Retinal pigment epithelial cell (primary cell): ENCODE measurements at regions not wholly inside any gene's neighbourhood (a gene's known extent, or its start where the extent isn't known, plus 50 kb on each side); places are given as distances from the start of the nearest gene placed in this dataset.

Experiments
- DNase-seq: peaks from one replicate; pipeline ENCODE4 v3.0.0-alpha.2; 2010; ENCODE audit warnings: low read depth
- H3K4me3 ChIP-seq: 2 replicates; pipeline ENCODE4 v1.5.1; 2011; ENCODE audit warnings: mild to moderate bottlenecking, low read length, control low read depth, moderate library complexity
- TF ChIP-seq, protein P1 (sequence below): conservative IDR thresholded peaks from 2 replicates; pipeline ENCODE4 v1.5.1; 2011; ENCODE audit warnings: low read depth, low read length, control low read depth, inconsistent platforms

DNA sequence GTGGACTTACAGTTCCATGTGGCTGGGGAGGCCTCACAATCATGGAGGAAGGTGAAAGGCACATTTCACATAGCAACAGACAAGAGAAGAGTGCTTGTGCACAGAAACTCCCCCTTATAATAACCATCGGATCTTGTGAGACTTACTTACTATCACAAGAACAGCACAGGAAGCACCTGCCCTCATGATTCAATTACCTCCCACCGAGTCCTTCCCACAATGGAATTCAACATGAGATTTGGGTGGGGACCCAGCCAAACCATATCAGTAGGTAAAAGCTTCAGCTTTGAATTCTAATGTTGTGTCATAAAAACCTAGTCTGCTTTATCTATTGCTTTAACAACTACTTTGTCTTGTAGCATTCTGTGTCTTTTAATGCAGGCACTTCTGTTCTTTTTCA is 140.4 kb upstream of the PIK3C3 start:
- TF ChIP-seq, protein P1, sequence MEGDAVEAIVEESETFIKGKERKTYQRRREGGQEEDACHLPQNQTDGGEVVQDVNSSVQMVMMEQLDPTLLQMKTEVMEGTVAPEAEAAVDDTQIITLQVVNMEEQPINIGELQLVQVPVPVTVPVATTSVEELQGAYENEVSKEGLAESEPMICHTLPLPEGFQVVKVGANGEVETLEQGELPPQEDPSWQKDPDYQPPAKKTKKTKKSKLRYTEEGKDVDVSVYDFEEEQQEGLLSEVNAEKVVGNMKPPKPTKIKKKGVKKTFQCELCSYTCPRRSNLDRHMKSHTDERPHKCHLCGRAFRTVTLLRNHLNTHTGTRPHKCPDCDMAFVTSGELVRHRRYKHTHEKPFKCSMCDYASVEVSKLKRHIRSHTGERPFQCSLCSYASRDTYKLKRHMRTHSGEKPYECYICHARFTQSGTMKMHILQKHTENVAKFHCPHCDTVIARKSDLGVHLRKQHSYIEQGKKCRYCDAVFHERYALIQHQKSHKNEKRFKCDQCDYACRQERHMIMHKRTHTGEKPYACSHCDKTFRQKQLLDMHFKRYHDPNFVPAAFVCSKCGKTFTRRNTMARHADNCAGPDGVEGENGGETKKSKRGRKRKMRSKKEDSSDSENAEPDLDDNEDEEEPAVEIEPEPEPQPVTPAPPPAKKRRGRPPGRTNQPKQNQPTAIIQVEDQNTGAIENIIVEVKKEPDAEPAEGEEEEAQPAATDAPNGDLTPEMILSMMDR: no peak
- H3K4me3 ChIP-seq: no peak overlapping the region
- no peak for DNase-seq

DNA sequence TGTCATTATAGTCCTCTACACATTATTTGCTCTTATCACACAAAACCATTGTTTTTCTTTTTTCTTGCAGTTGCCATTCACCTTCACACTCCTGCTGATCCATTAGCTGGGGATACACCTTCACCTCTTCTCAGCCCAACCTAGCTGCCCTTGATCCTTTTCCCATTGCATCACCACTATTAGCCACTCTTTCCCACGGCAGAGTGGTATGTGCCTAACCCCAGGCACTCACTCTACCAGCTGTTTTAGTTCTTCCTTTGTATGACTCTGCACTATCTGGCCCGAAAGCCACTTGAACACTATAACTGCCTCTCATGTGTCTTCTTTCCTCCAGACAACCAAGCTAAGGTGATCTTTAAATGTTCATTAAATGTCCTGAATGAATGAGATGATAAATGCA is 145.4 kb upstream of the PIK3C3 start:
- TF ChIP-seq, protein P1: no peak
- no peak overlapping the region for H3K4me3 ChIP-seq
- no peak for DNase-seq

DNA sequence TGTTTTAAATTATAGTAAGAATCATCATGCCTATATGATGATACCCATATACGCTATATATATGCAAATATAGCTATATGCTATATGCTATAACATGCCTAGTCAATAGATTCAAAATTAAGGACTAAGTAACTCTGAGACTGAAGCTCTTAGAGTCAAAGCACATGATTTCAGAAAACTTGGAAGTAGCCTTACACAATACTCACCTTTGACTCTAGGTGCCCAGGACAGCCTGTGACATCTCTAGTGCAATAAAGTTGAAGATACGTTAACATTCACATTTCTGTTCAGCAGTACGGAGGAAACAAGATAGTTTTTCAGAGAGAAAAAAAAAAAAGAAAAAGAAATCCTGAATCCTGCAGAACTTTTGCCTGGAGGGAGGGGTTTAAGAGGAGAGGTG is 149.7 kb upstream of the PIK3C3 start:
- TF ChIP-seq, protein P1: no peak
- H3K4me3 ChIP-seq: no peak overlapping the region
- no peak for DNase-seq

DNA sequence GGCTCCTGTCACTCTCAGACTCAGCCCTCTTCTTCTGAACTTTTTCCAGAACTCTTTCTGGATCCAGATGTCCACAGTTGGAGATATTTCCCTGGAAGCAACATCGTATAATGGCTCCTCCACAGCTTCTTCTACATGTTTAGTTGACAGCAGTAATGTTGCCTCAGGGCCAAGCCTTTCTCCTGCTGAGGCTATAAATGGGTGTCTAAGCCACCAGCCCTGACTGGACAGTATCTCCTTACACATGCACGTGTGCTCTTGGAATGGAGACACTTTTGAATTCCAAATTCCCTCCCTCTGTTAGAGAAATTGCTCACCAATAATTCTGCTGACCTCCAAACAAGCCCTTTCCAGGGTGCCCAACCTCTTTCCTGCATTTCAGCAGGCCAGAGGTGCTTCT is 156.2 kb upstream of the PIK3C3 start:
- DNase-seq: no peak
- H3K4me3 ChIP-seq: no peak overlapping the region
- TF ChIP-seq, protein P1: no peak

DNA sequence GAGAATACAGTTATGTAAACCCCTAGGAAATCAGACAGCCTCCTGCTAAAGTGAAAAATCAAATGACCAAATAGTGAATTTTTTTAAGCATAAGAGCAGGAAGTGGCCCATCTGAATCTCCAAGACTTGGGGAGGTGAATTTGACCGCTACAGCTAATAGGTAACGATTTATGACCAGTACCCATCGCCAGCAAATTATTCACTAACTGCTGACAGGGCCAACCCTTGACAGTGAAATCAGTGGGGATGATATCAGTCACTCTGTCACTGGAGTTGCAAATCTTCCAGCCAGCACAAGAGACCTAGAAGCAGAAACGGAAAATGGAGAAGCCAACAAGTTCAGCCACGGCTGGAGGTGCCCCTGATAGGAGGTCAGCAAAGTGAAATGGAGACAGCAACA is 164.3 kb upstream of the PIK3C3 start:
- TF ChIP-seq, protein P1: no peak
- DNase-seq: no peak
- H3K4me3 ChIP-seq: no peak overlapping the region

DNA sequence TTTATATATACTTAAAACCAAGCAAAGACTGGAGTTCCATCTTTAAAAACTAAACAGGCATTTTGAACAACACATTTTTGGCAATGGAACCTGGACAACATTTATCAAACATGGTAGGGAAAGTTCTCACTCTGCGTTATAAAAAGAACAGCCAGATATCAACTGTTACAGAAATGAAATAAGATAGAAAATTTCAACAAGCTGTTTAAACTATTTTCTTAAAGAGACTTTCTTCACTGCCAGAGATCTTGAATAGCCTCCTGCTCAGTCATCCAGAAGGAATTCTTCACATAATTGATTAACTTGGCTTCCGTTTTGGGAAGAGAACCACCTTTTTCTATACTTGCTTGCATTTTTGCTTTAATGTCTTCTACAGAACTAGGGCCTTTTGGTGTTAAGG is 166.0 kb upstream of the PIK3C3 start:
- TF ChIP-seq, protein P1: no peak
- H3K4me3 ChIP-seq: no peak overlapping the region
- no peak for DNase-seq

DNA sequence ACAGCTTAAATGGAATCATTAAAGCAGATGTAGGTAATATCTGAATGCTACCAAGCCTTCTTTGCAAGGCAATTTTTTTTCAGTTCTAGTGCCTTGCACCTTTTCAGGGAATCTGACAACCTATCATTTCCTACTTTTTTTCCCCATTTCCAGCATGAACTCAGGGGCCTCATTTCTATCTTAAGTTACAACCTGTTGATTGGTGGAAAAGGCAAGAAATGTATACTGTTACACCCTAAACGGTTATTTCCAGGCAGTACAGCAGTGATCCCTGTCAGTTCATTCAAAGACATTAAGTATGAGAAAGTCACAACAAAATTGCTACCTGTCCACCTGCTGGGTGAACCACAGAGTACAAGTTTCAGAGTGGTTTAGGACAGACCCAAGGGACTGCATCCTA is 171.2 kb upstream of the PIK3C3 start:
- no peak for DNase-seq
- TF ChIP-seq, protein P1: no peak
- no peak overlapping the region for H3K4me3 ChIP-seq
